Peyer's patch (tissue), 4 donors: ENCODE measurements at regions not wholly inside any gene's neighbourhood (a gene's known extent, or its start where the extent isn't known, plus 50 kb on each side); places are given as distances from the start of the nearest gene placed in this dataset.
"Not testable (repeated sequence)": the region's sequence is repeated elsewhere in the genome, so short reads cannot be mapped to it uniquely, and the experiment has no call there.

Experiments
- DNase-seq, 3 donors: peaks; one replicate each; pipeline ENCODE4 v3.0.0-alpha.2; 2017 to 2019
- H3K27ac ChIP-seq, 4 donors: fragments of 200-600 bp; sonication (generic); one replicate each; pipeline ENCODE4 v1.5.1; 2016 to 2019
- H3K27me3 ChIP-seq, 2 donors: fragments of 200-600 bp; sonication (generic); one replicate each; pipeline ENCODE4 v1.5.1; 2019
- H3K36me3 ChIP-seq, 3 donors: fragments of 200-600 bp; sonication (generic); one replicate each; pipeline ENCODE4 v1.5.1; 2016 to 2019
- H3K4me1 ChIP-seq, 4 donors: fragments of 200-600 bp; sonication (generic); one replicate each; pipeline ENCODE4 v1.5.1; 2016 to 2019
- H3K4me3 ChIP-seq, 4 donors: fragments of 200-600 bp; sonication (generic); 1 replicate in 3 of 4; 2 replicates in 1 of 4; pipeline ENCODE4 v1.5.1; 2016 to 2019; ENCODE audit warnings: mild to moderate bottlenecking in 1 of 4
- H3K9me3 ChIP-seq, 4 donors: fragments of 200-600 bp; sonication (generic); one replicate each; pipeline ENCODE4 v1.5.1; 2016 to 2019; ENCODE audit warnings: mild to moderate bottlenecking in 1 of 4
- POLR2A ChIP-seq, 2 donors: fragments of 450-650 bp; IDR thresholded peaks; one replicate each; pipeline ENCODE4 v1.5.1; 2017; ENCODE audit warnings: antibody characterized with exemption in 2 of 2, mild to moderate bottlenecking in 2 of 2, moderate library complexity in 2 of 2
- TF ChIP-seq, protein P1 (sequence below), 6 experiments: fragments of 450-650 bp in 4 of 6; fragments of 200-600 bp in 2 of 6; sonication (generic) in 1 of 6; IDR thresholded peaks; one replicate each; pipeline ENCODE4 v1.5.1; 2017 to 2019; ENCODE audit warnings: antibody characterized with exemption in 6 of 6, mild to moderate bottlenecking in 3 of 6, moderate library complexity in 1 of 6

DNA sequence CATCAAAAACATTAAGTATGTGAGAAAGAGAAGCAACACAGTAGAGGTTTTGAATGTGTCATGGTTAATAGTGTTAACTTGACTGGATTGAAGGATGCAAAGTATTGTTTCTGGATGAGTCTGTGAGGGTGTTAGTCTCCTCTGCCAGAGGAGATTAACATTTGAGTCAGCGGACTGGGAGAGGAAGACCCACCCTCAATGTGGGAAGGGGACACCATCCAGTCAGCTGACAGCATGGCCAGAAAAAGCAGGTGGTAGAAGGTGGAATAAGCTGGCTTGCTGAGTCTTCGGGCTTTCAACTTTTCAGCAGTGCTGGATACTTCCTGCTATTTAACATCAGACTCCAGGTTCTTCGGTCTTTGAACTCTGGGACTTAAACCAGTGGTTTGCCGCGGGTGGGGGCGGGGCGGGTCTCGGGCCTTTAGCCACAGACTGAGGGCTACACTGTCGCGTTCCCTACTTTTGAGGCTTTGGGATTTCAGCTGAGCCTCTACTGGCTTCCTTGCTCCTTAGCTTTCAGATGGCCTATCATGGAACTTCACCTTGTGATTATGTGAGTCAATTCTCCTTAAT, 309.9 kb upstream of the ST8SIA4 start:
- DNase-seq: no peak
- Histone ChIP-seq H3K4me3 (no peak overlapping the region), H3K4me1 (no peaks in the 10 kb centered on the region), H3K9me3 (no peaks in the 10 kb centered on the region), H3K27me3 (no peaks in the 10 kb centered on the region), H3K27ac (no peak overlapping the region), H3K36me3 (no peaks in the 10 kb centered on the region)
- TF ChIP-seq, protein P1, sequence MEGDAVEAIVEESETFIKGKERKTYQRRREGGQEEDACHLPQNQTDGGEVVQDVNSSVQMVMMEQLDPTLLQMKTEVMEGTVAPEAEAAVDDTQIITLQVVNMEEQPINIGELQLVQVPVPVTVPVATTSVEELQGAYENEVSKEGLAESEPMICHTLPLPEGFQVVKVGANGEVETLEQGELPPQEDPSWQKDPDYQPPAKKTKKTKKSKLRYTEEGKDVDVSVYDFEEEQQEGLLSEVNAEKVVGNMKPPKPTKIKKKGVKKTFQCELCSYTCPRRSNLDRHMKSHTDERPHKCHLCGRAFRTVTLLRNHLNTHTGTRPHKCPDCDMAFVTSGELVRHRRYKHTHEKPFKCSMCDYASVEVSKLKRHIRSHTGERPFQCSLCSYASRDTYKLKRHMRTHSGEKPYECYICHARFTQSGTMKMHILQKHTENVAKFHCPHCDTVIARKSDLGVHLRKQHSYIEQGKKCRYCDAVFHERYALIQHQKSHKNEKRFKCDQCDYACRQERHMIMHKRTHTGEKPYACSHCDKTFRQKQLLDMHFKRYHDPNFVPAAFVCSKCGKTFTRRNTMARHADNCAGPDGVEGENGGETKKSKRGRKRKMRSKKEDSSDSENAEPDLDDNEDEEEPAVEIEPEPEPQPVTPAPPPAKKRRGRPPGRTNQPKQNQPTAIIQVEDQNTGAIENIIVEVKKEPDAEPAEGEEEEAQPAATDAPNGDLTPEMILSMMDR (IDR thresholded peaks at IDR 0.05): no peak
- no peak for TF ChIP-seq POLR2A (IDR thresholded peaks at IDR 0.05)

DNA sequence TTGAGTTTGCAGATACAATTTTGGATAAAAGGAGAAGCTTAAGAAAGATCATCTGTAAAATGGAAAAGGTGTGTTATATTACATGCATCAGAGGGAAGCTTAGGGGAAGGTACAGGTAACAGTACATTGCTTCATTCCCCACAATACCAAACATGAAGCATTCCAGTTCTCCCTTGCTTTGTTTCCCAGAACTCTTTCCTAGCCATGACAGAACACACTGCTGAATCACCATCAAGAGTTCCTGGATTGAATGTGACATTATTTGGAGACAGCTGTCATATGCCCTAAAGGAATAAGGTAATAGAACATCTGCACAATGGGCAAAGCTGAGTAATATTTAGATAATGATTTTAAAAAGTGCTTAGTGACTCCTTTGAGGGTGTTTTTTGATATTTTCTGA, 303.5 kb upstream of the ST8SIA4 start:
- no peak overlapping the region for H3K27ac ChIP-seq
- no peaks in the 10 kb centered on the region for H3K4me1 ChIP-seq
- no peak for DNase-seq
- no peak for TF ChIP-seq POLR2A (IDR thresholded peaks at IDR 0.05)
- TF ChIP-seq, protein P1 (IDR thresholded peaks at IDR 0.05): no peak
- no peaks in the 10 kb centered on the region for H3K36me3 ChIP-seq
- no peaks in the 10 kb centered on the region for H3K9me3 ChIP-seq
- no peak overlapping the region for H3K4me3 ChIP-seq
- no peaks in the 10 kb centered on the region for H3K27me3 ChIP-seq

DNA sequence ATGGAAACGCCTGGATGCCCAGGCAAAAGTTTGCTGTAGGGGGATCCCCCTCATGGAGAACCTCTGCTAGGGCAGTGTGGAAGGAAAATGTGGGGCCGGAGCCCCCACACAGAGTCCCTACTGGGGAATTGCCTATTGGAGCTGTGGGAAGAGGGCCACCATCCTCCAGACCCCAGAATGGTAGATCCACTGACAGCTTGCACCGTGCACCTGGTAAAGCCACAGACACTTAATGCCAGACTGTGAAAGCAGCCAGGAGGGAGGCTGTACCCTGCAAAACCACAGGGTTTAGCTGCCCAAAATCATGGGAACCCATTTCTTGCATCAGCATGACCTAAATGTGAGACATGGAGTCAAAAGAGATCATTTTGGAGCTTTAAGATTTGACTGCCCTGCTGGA, 302.0 kb upstream of the ST8SIA4 start:
- H3K36me3 ChIP-seq, H3K27me3 ChIP-seq, DNase-seq: not testable (repeated sequence)

DNA sequence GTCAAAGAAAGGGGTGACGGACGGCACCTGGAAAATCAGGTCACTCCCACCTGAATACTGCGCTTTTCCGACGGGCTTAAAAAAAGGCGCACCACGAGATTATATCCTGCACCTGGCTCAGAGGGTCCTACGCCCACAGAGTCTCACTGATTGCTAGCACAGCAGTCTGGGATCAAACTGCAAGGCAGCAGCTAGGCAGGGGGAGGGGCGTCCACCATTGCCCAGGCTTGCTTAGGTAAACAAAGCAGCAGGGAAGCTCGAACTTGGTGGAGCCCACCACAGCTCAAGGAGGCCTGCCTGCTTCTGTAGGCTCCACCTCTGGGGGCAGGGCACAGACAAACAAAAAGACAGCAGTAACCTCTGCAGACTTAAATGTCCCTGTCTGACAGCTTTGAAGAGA, 277.3 kb upstream of the ST8SIA4 start:
- H3K36me3 ChIP-seq, H3K4me1 ChIP-seq, H3K9me3 ChIP-seq, H3K27me3 ChIP-seq, H3K27ac ChIP-seq, DNase-seq, H3K4me3 ChIP-seq: not testable (repeated sequence)

More for the DNA sequence above, 302.0 kb upstream of the ST8SIA4 start:
- H3K4me1 ChIP-seq, H3K27ac ChIP-seq, H3K4me3 ChIP-seq, H3K9me3 ChIP-seq: not testable (repeated sequence)

DNA sequence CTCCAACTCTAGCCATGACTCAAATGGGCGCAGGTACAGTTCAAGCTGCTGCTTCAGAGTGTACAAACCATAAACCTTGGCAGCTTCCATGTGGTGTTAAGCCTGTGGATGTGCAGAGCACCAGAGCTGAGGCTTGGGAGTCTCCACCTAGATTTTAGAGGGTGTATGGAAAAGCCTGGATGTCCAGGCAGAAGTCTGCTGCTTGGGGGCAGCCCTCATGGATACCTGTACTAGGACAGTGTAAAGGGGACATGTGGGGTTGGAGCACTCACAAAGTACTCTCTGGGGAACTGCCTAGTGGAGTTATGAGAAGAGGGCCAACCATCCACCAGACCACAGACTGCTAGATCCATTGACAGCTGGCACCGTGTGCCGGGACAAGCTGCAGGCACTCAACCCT, 273.5 kb upstream of the ST8SIA4 start:
- no peak for DNase-seq
- no peaks in the 10 kb centered on the region for H3K27me3 ChIP-seq
- H3K27ac ChIP-seq: no peak overlapping the region
- peaks cover 0 to 9% (median 0%) of the 10 kb centered on the region in 4 donors for H3K9me3 ChIP-seq
- H3K36me3 ChIP-seq: no peaks in the 10 kb centered on the region
- H3K4me3 ChIP-seq: no peak overlapping the region
- TF ChIP-seq POLR2A (IDR thresholded peaks at IDR 0.05): no peak
- TF ChIP-seq, protein P1 (IDR thresholded peaks at IDR 0.05): no peak
- no peaks in the 10 kb centered on the region for H3K4me1 ChIP-seq

DNA sequence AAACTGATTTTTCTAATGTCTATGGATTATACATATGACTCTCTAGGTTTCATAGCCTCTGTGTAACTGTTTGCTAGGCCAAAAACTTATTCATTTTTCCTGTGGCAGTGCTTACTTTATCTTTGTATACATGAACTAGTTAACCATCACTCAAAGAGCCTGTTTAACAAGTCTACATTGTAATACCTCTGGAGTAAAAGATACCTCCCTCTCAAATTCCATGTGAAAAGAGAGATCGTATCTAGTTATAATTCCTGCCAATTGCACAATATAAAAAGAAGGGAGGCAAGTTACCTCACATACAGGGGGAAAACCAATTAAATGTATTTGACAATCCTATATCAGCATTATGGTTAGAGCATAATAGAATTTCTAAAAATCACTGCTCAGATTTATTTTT, 271.9 kb upstream of the ST8SIA4 start:
- TF ChIP-seq, protein P1 (IDR thresholded peaks at IDR 0.05): no peak
- no peak for TF ChIP-seq POLR2A (IDR thresholded peaks at IDR 0.05)
- Histone ChIP-seq H3K4me1 (no peaks in the 10 kb centered on the region), H3K27ac (no peak overlapping the region)

DNA sequence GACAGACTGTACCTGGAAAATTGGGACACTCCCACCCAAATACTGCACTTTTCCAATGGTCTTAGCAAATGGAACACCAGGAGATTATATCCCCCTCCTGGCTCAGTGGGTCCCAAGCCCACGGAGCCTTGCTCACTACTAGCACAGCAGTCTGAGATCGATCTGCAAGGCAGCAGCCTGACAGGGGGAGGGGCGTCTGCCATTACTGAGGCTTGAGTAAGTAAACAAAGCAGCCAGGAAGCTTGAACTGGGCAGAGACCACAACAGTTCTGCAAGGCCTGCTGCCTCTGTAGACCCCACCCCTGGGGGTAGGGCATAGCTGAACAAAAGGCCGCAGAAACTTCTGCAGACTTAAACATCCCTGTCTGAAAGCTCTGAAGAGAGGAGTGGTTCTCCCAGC, 260.0 kb upstream of the ST8SIA4 start:
- H3K36me3 ChIP-seq: no peaks in the 10 kb centered on the region
- H3K4me3 ChIP-seq: no peak overlapping the region
- no peaks in the 10 kb centered on the region for H3K27me3 ChIP-seq
- no peak overlapping the region for H3K27ac ChIP-seq
- no peak for TF ChIP-seq POLR2A (IDR thresholded peaks at IDR 0.05)
- TF ChIP-seq, protein P1 (IDR thresholded peaks at IDR 0.05): no peak
- DNase-seq: no peak
- no peaks in the 10 kb centered on the region for H3K4me1 ChIP-seq
- H3K9me3 ChIP-seq: no peaks in the 10 kb centered on the region

More for the DNA sequence above, 271.9 kb upstream of the ST8SIA4 start:
- DNase-seq: no peak
- Histone ChIP-seq H3K9me3 (peaks cover 0 to 9% (median 0%) of the 10 kb centered on the region in 4 donors), H3K27me3 (no peaks in the 10 kb centered on the region), H3K4me3 (no peak overlapping the region), H3K36me3 (no peaks in the 10 kb centered on the region)
